Activated T-helper 1 cell treated with anti-CD3 and anti-CD28 coated beads, Interleukin-12 subunit alpha, Interleukin-12 subunit beta, Interleukin-2, Interleukin-4 antibody, amounts not matched to agents 30 ng/mL and 10 ng/mL and 1 ng/mL, durations not matched to agents 14 hours and 24 hours and 36 hours (primary cell): ENCODE measurements at regions not wholly inside any gene's neighbourhood (a gene's known extent, or its start where the extent isn't known, plus 50 kb on each side); places are given as distances from the start of the nearest gene placed in this dataset.

Experiments used
- DNase-seq: peaks from one replicate; pipeline ENCODE4 v3.0.0; 2021; ENCODE audit warnings: low spot score
- H3K27ac Mint-ChIP-seq: one replicate; pipeline ENCODE4 v1.8.0; 2021; ENCODE audit warnings: mild to moderate bottlenecking, mixed read lengths
- H3K27me3 Mint-ChIP-seq: one replicate; pipeline ENCODE4 v1.8.0; 2022; ENCODE audit warnings: mild to moderate bottlenecking, moderate library complexity, mixed read lengths; ENCODE audit not compliant: insufficient read depth
- H3K36me3 Mint-ChIP-seq: one replicate; pipeline ENCODE4 v1.8.0; 2021; ENCODE audit warnings: low read depth, mixed read lengths
- H3K4me1 Mint-ChIP-seq: one replicate; pipeline ENCODE4 v1.8.0; 2021; ENCODE audit warnings: low read depth, mixed read lengths
- H3K4me3 Mint-ChIP-seq: one replicate; pipeline ENCODE4 v1.8.0; 2021; ENCODE audit warnings: mild to moderate bottlenecking, moderate library complexity, mixed read lengths
- H3K9me3 Mint-ChIP-seq: one replicate; pipeline ENCODE4 v1.8.0; 2021; ENCODE audit warnings: mixed read lengths
- intact Hi-C: fragments of 100-400 bp; cut with micrococcal nuclease; formaldehyde crosslinking; loops from one replicate; pipeline ENCODE4 v1.15.1; 2024

- Mint-ChIP-seq H3K36me3 (no peaks in the 10 kb centered on the region), H3K27ac (no peak overlapping the region), H3K4me1 (no peaks in the 10 kb centered on the region), H3K9me3 (peaks cover 12% of the 10 kb centered on the region), H3K27me3 (no peaks in the 10 kb centered on the region), H3K4me3 (no peak overlapping the region)
- intact Hi-C loops: no loop called here
- DNase-seq: no peak
Measured at GRCh38 chr1:190858140-190858539, 380.5 kb upstream of the BRINP3 start.

- intact Hi-C loops: no loop called here
- H3K27ac Mint-ChIP-seq: no peak overlapping the region
- H3K9me3 Mint-ChIP-seq: peaks cover 3% of the 10 kb centered on the region
Measured at GRCh38 chr1:190864013-190864641, 386.5 kb upstream of the BRINP3 start.

GRCh38 chr1:190880352-190880751, 402.7 kb upstream of the BRINP3 start:
- Mint-ChIP-seq H3K27ac (no peak overlapping the region), H3K9me3 (peaks cover 4% of the 10 kb centered on the region), H3K4me1 (no peaks in the 10 kb centered on the region), H3K27me3 (no peaks in the 10 kb centered on the region), H3K36me3 (no peaks in the 10 kb centered on the region), H3K4me3 (no peak overlapping the region)
- DNase-seq: no peak
- intact Hi-C loops: no loop called here

More at GRCh38 chr1:190864013-190864641, 386.5 kb upstream of the BRINP3 start:
- Mint-ChIP-seq H3K36me3 (no peaks in the 10 kb centered on the region), H3K27me3 (no peaks in the 10 kb centered on the region), H3K4me1 (no peaks in the 10 kb centered on the region), H3K4me3 (no peak overlapping the region)
- no peak for DNase-seq

- peaks cover 4% of the 10 kb centered on the region for H3K9me3 Mint-ChIP-seq
- no peak overlapping the region for H3K27ac Mint-ChIP-seq
- no peaks in the 10 kb centered on the region for H3K27me3 Mint-ChIP-seq
- DNase-seq: no peak
- no peak overlapping the region for H3K4me3 Mint-ChIP-seq
- H3K4me1 Mint-ChIP-seq: no peaks in the 10 kb centered on the region
- intact Hi-C loops: no loop called here
- no peaks in the 10 kb centered on the region for H3K36me3 Mint-ChIP-seq
Measured at GRCh38 chr1:190881064-190881463, 403.4 kb upstream of the BRINP3 start.

- no peak overlapping the region for H3K4me3 Mint-ChIP-seq
- H3K36me3 Mint-ChIP-seq: no peaks in the 10 kb centered on the region
- peaks cover 7% of the 10 kb centered on the region for H3K9me3 Mint-ChIP-seq
- no peak for DNase-seq
- no peak overlapping the region for H3K27ac Mint-ChIP-seq
- no peaks in the 10 kb centered on the region for H3K27me3 Mint-ChIP-seq
- intact Hi-C loops: no loop called here
- H3K4me1 Mint-ChIP-seq: no peaks in the 10 kb centered on the region
Measured at GRCh38 chr1:190897233-190897632, 419.6 kb upstream of the BRINP3 start.

GRCh38 chr1:190904091-190904695, 426.5 kb upstream of the BRINP3 start:
- H3K27me3 Mint-ChIP-seq: no peaks in the 10 kb centered on the region
- no peak overlapping the region for H3K4me3 Mint-ChIP-seq
- no peaks in the 10 kb centered on the region for H3K9me3 Mint-ChIP-seq
- no peak overlapping the region for H3K27ac Mint-ChIP-seq
- H3K4me1 Mint-ChIP-seq: no peaks in the 10 kb centered on the region
- DNase-seq: no peak
- intact Hi-C loops: no loop called here
- H3K36me3 Mint-ChIP-seq: no peaks in the 10 kb centered on the region

GRCh38 chr1:190906206-190906725, 428.6 kb upstream of the BRINP3 start:
- intact Hi-C loops: no loop called here
- H3K27me3 Mint-ChIP-seq: no peaks in the 10 kb centered on the region
- no peaks in the 10 kb centered on the region for H3K4me1 Mint-ChIP-seq
- DNase-seq: no peak
- no peak overlapping the region for H3K4me3 Mint-ChIP-seq
- no peaks in the 10 kb centered on the region for H3K9me3 Mint-ChIP-seq
- H3K36me3 Mint-ChIP-seq: no peaks in the 10 kb centered on the region
- no peak overlapping the region for H3K27ac Mint-ChIP-seq

GRCh38 chr1:190908246-190908645, 430.6 kb upstream of the BRINP3 start:
- H3K36me3 Mint-ChIP-seq: no peaks in the 10 kb centered on the region
- no peak overlapping the region for H3K27ac Mint-ChIP-seq
- H3K9me3 Mint-ChIP-seq: no peaks in the 10 kb centered on the region
- H3K4me3 Mint-ChIP-seq: no peak overlapping the region
- H3K4me1 Mint-ChIP-seq: no peaks in the 10 kb centered on the region
- no peaks in the 10 kb centered on the region for H3K27me3 Mint-ChIP-seq
- intact Hi-C loops: no loop called here
- no peak for DNase-seq

GRCh38 chr1:190908691-190909090, 431.0 kb upstream of the BRINP3 start:
- DNase-seq: no peak
- no peaks in the 10 kb centered on the region for H3K36me3 Mint-ChIP-seq
- no peaks in the 10 kb centered on the region for H3K27me3 Mint-ChIP-seq
- no peak overlapping the region for H3K27ac Mint-ChIP-seq
- no peaks in the 10 kb centered on the region for H3K4me1 Mint-ChIP-seq
- no peak overlapping the region for H3K4me3 Mint-ChIP-seq
- no peaks in the 10 kb centered on the region for H3K9me3 Mint-ChIP-seq
- intact Hi-C loops: no loop called here

- Mint-ChIP-seq H3K27ac (no peak overlapping the region), H3K4me3 (no peak overlapping the region), H3K9me3 (no peaks in the 10 kb centered on the region), H3K36me3 (no peaks in the 10 kb centered on the region), H3K27me3 (no peaks in the 10 kb centered on the region), H3K4me1 (no peaks in the 10 kb centered on the region)
- DNase-seq: no peak
- intact Hi-C loops: no loop called here
Measured at GRCh38 chr1:190935925-190936324, 458.3 kb upstream of the BRINP3 start.

- H3K27ac Mint-ChIP-seq: no peak overlapping the region
- intact Hi-C loops: no loop called here
- no peaks in the 10 kb centered on the region for H3K4me1 Mint-ChIP-seq
- no peaks in the 10 kb centered on the region for H3K9me3 Mint-ChIP-seq
- H3K4me3 Mint-ChIP-seq: no peak overlapping the region
- no peaks in the 10 kb centered on the region for H3K27me3 Mint-ChIP-seq
- H3K36me3 Mint-ChIP-seq: no peaks in the 10 kb centered on the region
- DNase-seq: no peak
Measured at GRCh38 chr1:190936337-190936736, 458.7 kb upstream of the BRINP3 start.

GRCh38 chr1:190940951-190941350, 463.3 kb upstream of the BRINP3 start:
- Mint-ChIP-seq H3K27me3 (no peaks in the 10 kb centered on the region), H3K9me3 (no peaks in the 10 kb centered on the region), H3K4me3 (no peak overlapping the region), H3K4me1 (no peaks in the 10 kb centered on the region), H3K36me3 (no peaks in the 10 kb centered on the region), H3K27ac (no peak overlapping the region)
- intact Hi-C loops: no loop called here
- DNase-seq: no peak

- intact Hi-C loops: no loop called here
- no peak overlapping the region for H3K27ac Mint-ChIP-seq
- no peaks in the 10 kb centered on the region for H3K9me3 Mint-ChIP-seq
- no peak overlapping the region for H3K4me3 Mint-ChIP-seq
- H3K4me1 Mint-ChIP-seq: no peaks in the 10 kb centered on the region
- DNase-seq: no peak
- H3K36me3 Mint-ChIP-seq: no peaks in the 10 kb centered on the region
- H3K27me3 Mint-ChIP-seq: no peaks in the 10 kb centered on the region
Measured at GRCh38 chr1:190942475-190942874, 464.8 kb upstream of the BRINP3 start.
